SU-DHL-6 (cell line): ENCODE measurements at regions not wholly inside any gene's neighbourhood (a gene's known extent, or its start where the extent isn't known, plus 50 kb on each side); places are given as distances from the start of the nearest gene placed in this dataset.

Source experiments
- H2AFZ ChIP-seq: fragments of 200-600 bp; sonication (generic); 2 replicates; pipeline ENCODE4 v1.6.1; 2014; ENCODE audit warnings: low read depth, mild to moderate bottlenecking, moderate library complexity, mixed read lengths, antibody characterized with exemption, low read length; ENCODE audit not compliant: severe bottlenecking
- H3F3A ChIP-seq: fragments of 200-600 bp; shearing (Covaris generic); 2 replicates; pipeline ENCODE4 v1.6.0; 2016; ENCODE audit warnings: antibody characterized with exemption, mild to moderate bottlenecking; ENCODE audit not compliant: insufficient read depth
- H3K27ac ChIP-seq: fragments of 200-600 bp; sonication (generic); 2 replicates; pipeline ENCODE4 v1.5.1; 2016; ENCODE audit warnings: low read depth, mild to moderate bottlenecking, low read length, moderate library complexity, mixed read lengths
- H3K27me3 ChIP-seq: fragments of 200-600 bp; sonication (generic), shearing (Covaris generic); 2 replicates; pipeline ENCODE4 v1.6.0; 2014; ENCODE audit warnings: mild to moderate bottlenecking, low read length
- H3K36me3 ChIP-seq: fragments of 200-600 bp; sonication (generic); 2 replicates; pipeline ENCODE4 v1.6.1; 2014; ENCODE audit warnings: mild to moderate bottlenecking, low read length, mixed read lengths
- H3K4me2 ChIP-seq: fragments of 300-600, 200-600 bp; shearing (Covaris generic), sonication (generic); 2 replicates; pipeline ENCODE4 v1.6.0; 2014; ENCODE audit warnings: low read length, low read depth, mild to moderate bottlenecking; ENCODE audit not compliant: poor library complexity, severe bottlenecking
- H3K4me3 ChIP-seq: fragments of 200-600 bp; sonication (generic); 2 replicates; pipeline ENCODE4 v1.5.1; 2014; ENCODE audit warnings: antibody characterized with exemption, low read length, mild to moderate bottlenecking, mixed read lengths; ENCODE audit not compliant: insufficient read depth, poor library complexity, severe bottlenecking
- H3K79me2 ChIP-seq: fragments of 200-600 bp; sonication (generic); 2 replicates; pipeline ENCODE4 v1.6.1; 2014; ENCODE audit warnings: mild to moderate bottlenecking, low read length, moderate library complexity; ENCODE audit not compliant: insufficient read depth
- H3K9ac ChIP-seq: fragments of 200-600 bp; sonication (generic); 2 replicates; pipeline ENCODE4 v1.7.0; 2014; ENCODE audit warnings: mild to moderate bottlenecking, low read length
- H3K9me2 ChIP-seq: fragments of 200-600 bp; sonication (generic); replicated peaks from 2 replicates; pipeline ENCODE4 v1.6.1; 2014; ENCODE audit warnings: low read length; ENCODE audit not compliant: insufficient read depth
- H3K9me3 ChIP-seq: fragments of 200-600 bp; sonication (generic); 2 replicates; pipeline ENCODE4 v1.6.1; 2014; ENCODE audit warnings: low read length, mixed read lengths; ENCODE audit not compliant: insufficient read depth
- H4K20me1 ChIP-seq: fragments of 200-600 bp; sonication (generic); 2 replicates; pipeline ENCODE4 v1.6.1; 2014; ENCODE audit warnings: low read depth, mild to moderate bottlenecking, antibody characterized with exemption, low read length, moderate library complexity, mixed read lengths
- EZH2phosphoT487 ChIP-seq: fragments of 200-600 bp; sonication (generic), shearing (Covaris generic); conservative IDR thresholded peaks from 2 replicates; pipeline ENCODE4 v1.6.1; 2018; ENCODE audit warnings: mild to moderate bottlenecking, antibody characterized with exemption, low read length, moderate library complexity, mixed read lengths
- TF ChIP-seq, protein P1 (sequence below): fragments of 200-600 bp; sonication (generic); IDR thresholded peaks from one replicate; pipeline ENCODE4 v1.5.1; 2017; ENCODE audit warnings: antibody characterized with exemption, mild to moderate bottlenecking, low read length, moderate library complexity; ENCODE audit not compliant: insufficient read depth, poor library complexity, severe bottlenecking

DNA sequence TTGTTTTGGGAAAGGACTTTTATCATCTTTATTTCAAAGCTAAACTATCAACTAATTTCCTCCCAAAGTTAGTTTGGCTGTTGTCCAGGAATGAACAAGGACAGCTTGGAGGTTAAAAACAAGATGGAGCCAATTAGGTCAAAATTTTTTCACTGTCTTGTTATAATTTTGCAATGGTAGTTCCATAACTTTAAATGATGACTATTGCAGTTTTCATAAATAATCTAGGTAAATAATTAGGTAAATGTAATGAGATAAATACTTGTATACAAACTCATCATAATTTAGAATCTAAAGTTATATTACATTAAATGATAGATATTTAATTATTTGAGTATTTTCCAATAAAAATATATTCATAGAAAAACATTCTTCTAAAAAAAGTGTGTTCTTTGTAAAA lies 68.3 kb upstream of the DAZL start:
- Histone ChIP-seq H3K27ac (no peak overlapping the region), H3F3A (no peaks in the 10 kb centered on the region), H2AFZ (no peak overlapping the region), H3K9ac (no peak overlapping the region), H3K27me3 (no peaks in the 10 kb centered on the region), H3K4me2 (no peak overlapping the region), H3K36me3 (no peaks in the 10 kb centered on the region; the same call in 1 of the 2 replicates), H3K79me2 (no peaks in the 10 kb centered on the region), H3K4me3 (no peak overlapping the region), H4K20me1 (no peaks in the 10 kb centered on the region), H3K9me2 (no peaks in the 10 kb centered on the region), H3K9me3 (peaks cover 13% of the 10 kb centered on the region; the same call in 1 of the 2 replicates)
- TF ChIP-seq, protein P1, sequence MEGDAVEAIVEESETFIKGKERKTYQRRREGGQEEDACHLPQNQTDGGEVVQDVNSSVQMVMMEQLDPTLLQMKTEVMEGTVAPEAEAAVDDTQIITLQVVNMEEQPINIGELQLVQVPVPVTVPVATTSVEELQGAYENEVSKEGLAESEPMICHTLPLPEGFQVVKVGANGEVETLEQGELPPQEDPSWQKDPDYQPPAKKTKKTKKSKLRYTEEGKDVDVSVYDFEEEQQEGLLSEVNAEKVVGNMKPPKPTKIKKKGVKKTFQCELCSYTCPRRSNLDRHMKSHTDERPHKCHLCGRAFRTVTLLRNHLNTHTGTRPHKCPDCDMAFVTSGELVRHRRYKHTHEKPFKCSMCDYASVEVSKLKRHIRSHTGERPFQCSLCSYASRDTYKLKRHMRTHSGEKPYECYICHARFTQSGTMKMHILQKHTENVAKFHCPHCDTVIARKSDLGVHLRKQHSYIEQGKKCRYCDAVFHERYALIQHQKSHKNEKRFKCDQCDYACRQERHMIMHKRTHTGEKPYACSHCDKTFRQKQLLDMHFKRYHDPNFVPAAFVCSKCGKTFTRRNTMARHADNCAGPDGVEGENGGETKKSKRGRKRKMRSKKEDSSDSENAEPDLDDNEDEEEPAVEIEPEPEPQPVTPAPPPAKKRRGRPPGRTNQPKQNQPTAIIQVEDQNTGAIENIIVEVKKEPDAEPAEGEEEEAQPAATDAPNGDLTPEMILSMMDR = no peak
- no peak for TF ChIP-seq EZH2phosphoT487

DNA sequence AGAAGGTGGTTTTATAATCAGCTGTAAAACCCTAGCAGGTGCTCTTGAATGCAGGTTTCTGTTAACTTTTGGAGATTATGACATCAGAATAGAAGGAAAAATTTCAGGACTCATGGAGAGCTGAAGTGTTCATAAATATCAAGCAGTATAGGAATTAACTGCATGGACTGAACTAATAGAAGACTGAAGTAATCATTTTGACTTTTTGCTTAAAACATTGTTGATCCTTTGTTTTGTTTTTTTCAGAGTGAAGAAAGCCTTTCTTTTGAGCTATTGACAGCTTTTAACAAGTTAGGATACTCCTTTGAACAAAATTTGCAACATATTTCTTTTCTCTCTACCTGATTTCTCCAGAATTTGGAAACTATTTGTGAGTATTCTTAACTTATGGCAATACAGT lies 70.6 kb upstream of the DAZL start:
- Histone ChIP-seq H3K4me3 (no peak overlapping the region), H2AFZ (no peak overlapping the region), H3K9ac (no peak overlapping the region), H3K27me3 (no peaks in the 10 kb centered on the region), H4K20me1 (no peaks in the 10 kb centered on the region), H3K36me3 (no peaks in the 10 kb centered on the region; the same call in 1 of the 2 replicates), H3K4me2 (no peak overlapping the region), H3K27ac (no peak overlapping the region), H3F3A (no peaks in the 10 kb centered on the region), H3K79me2 (no peaks in the 10 kb centered on the region), H3K9me2 (no peaks in the 10 kb centered on the region), H3K9me3 (peaks cover 13% of the 10 kb centered on the region; the same call in 1 of the 2 replicates)
- TF ChIP-seq, protein P1 = no peak
- TF ChIP-seq EZH2phosphoT487 = no peak

DNA sequence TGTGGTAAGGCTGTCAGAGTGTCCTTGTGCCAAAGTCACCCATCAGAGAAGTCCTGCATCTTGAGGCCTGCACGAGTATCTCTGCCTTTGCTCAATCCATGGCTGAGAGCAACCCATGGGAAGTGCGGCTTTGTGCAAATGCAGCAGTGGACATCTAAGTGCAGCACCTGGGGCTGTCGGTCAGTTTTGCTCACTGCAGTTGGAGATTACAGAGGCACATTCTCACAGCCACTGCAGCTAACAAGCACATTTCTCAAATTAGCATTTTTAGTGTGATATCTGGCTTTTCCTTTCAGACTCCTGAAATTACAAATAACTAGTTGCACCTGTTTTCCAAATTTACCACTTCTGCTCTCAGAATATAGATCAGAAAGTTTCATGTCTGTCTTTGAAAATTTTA lies 81.5 kb upstream of the DAZL start:
- no peak overlapping the region for H3K4me2 ChIP-seq
- no peak for TF ChIP-seq EZH2phosphoT487
- TF ChIP-seq, protein P1 = no peak
- no peak overlapping the region for H3K27ac ChIP-seq
- H4K20me1 ChIP-seq = no peaks in the 10 kb centered on the region
- no peak overlapping the region for H2AFZ ChIP-seq
- H3F3A ChIP-seq = no peaks in the 10 kb centered on the region
- no peak overlapping the region for H3K9ac ChIP-seq
- no peaks in the 10 kb centered on the region; the same call in 1 of the 2 replicates for H3K9me2 ChIP-seq
- H3K36me3 ChIP-seq = no peaks in the 10 kb centered on the region
- H3K27me3 ChIP-seq = no peaks in the 10 kb centered on the region
- H3K79me2 ChIP-seq = no peaks in the 10 kb centered on the region
- no peaks in the 10 kb centered on the region for H3K9me3 ChIP-seq
- no peak overlapping the region for H3K4me3 ChIP-seq
